Astrocyte (in vitro differentiated cells and primary cell): ENCODE measurements at regions not wholly inside any gene's neighbourhood (a gene's known extent, or its start where the extent isn't known, plus 50 kb on each side); places are given as distances from the start of the nearest gene placed in this dataset.

ENCODE experiments used
- EZH2 ChIP-seq: IDR thresholded peaks from 2 replicates; pipeline ENCODE4 v1.6.1; 2012; ENCODE audit warnings: mild to moderate bottlenecking, low read length, inconsistent platforms; ENCODE audit not compliant: insufficient read depth
- TF ChIP-seq, protein P1 (sequence below): IDR thresholded peaks from 2 replicates; pipeline ENCODE4 v1.5.1; 2011; ENCODE audit warnings: low read depth, mild to moderate bottlenecking, inconsistent platforms, low read length, moderate library complexity; ENCODE audit not compliant: insufficient read depth

- TF ChIP-seq, protein P1, sequence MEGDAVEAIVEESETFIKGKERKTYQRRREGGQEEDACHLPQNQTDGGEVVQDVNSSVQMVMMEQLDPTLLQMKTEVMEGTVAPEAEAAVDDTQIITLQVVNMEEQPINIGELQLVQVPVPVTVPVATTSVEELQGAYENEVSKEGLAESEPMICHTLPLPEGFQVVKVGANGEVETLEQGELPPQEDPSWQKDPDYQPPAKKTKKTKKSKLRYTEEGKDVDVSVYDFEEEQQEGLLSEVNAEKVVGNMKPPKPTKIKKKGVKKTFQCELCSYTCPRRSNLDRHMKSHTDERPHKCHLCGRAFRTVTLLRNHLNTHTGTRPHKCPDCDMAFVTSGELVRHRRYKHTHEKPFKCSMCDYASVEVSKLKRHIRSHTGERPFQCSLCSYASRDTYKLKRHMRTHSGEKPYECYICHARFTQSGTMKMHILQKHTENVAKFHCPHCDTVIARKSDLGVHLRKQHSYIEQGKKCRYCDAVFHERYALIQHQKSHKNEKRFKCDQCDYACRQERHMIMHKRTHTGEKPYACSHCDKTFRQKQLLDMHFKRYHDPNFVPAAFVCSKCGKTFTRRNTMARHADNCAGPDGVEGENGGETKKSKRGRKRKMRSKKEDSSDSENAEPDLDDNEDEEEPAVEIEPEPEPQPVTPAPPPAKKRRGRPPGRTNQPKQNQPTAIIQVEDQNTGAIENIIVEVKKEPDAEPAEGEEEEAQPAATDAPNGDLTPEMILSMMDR: no peak
- no peak for TF ChIP-seq EZH2
These were observed 277.7 kb downstream of the TMA16 start for GRCh38 chr4:163772238-163772637.
